H9 (cell line): ENCODE measurements at regions not wholly inside any gene's neighbourhood (a gene's known extent, or its start where the extent isn't known, plus 50 kb on each side); places are given as distances from the start of the nearest gene placed in this dataset.

ENCODE experiments used
- DNase-seq: peaks from one replicate; pipeline ENCODE4 v3.0.0-alpha.2; 2017
- H2AFZ ChIP-seq: one replicate; pipeline ENCODE4 v1.6.1; 2013; ENCODE audit warnings: mild to moderate bottlenecking, low read length, control low read depth, moderate library complexity
- H2AK5ac ChIP-seq: 2 replicates; pipeline ENCODE4 v1.6.1; 2013; ENCODE audit warnings: low read length, control low read depth, mixed read lengths; ENCODE audit not compliant: insufficient read length
- H2BK120ac ChIP-seq: one replicate; pipeline ENCODE4 v1.6.1; 2013; ENCODE audit warnings: low read depth, mild to moderate bottlenecking, low read length, control low read depth, inconsistent platforms; ENCODE audit not compliant: poor library complexity, severe bottlenecking
- H2BK12ac ChIP-seq: 2 replicates; pipeline ENCODE4 v1.6.1; 2013; ENCODE audit warnings: low read length, control low read depth, mixed read lengths, low read depth; ENCODE audit not compliant: insufficient read length
- H2BK15ac ChIP-seq: 2 replicates; pipeline ENCODE4 v1.6.1; 2013; ENCODE audit warnings: low read depth, low read length, control low read depth
- H2BK20ac ChIP-seq: one replicate; pipeline ENCODE4 v1.6.1; 2013; ENCODE audit warnings: low read depth, mild to moderate bottlenecking, low read length, control low read depth, inconsistent platforms; ENCODE audit not compliant: poor library complexity, severe bottlenecking
- H2BK5ac ChIP-seq: 2 replicates; pipeline ENCODE4 v1.6.1; 2013; ENCODE audit warnings: low read length, control low read depth, mixed read lengths; ENCODE audit not compliant: insufficient read length
- H3K14ac ChIP-seq: 2 replicates; pipeline ENCODE4 v1.6.1; 2013; ENCODE audit warnings: low read length, control low read depth; ENCODE audit not compliant: insufficient read depth
- H3K18ac ChIP-seq: 2 replicates; pipeline ENCODE4 v1.6.1; 2013; ENCODE audit warnings: low read depth, mild to moderate bottlenecking, mixed read lengths, low read length, control low read depth; ENCODE audit not compliant: insufficient read length
- H3K23ac ChIP-seq: 2 replicates; pipeline ENCODE4 v1.6.1; 2013; ENCODE audit warnings: low read length, control low read depth, mixed read lengths, low read depth; ENCODE audit not compliant: insufficient read length
- H3K23me2 ChIP-seq: 2 replicates; pipeline ENCODE4 v1.6.1; 2013; ENCODE audit warnings: low read depth, mild to moderate bottlenecking, mixed read lengths, low read length, control low read depth; ENCODE audit not compliant: insufficient read length, poor library complexity, severe bottlenecking
- H3K27ac ChIP-seq: 2 replicates; pipeline ENCODE4 v1.5.1; 2013; ENCODE audit warnings: low read length, control low read depth, mixed read lengths, low read depth; ENCODE audit not compliant: insufficient read length
- H3K27me3 ChIP-seq: 2 replicates; pipeline ENCODE4 v1.6.1; 2013; ENCODE audit warnings: low read length, control low read depth, inconsistent platforms; ENCODE audit not compliant: insufficient read depth
- H3K4ac ChIP-seq: 2 replicates; pipeline ENCODE4 v1.6.1; 2013; ENCODE audit warnings: low read depth, mild to moderate bottlenecking, control low read depth, inconsistent platforms, low read length, moderate library complexity
- H3K4me1 ChIP-seq: 2 replicates; pipeline ENCODE4 v1.6.1; 2013; ENCODE audit warnings: low read length, control low read depth, inconsistent platforms; ENCODE audit not compliant: insufficient read depth
- H3K4me2 ChIP-seq: 2 replicates; pipeline ENCODE4 v1.6.1; 2013; ENCODE audit warnings: low read length, control low read depth, mixed read lengths; ENCODE audit not compliant: insufficient read length, insufficient read depth
- H3K56ac ChIP-seq: 2 replicates; pipeline ENCODE4 v1.6.1; 2013; ENCODE audit warnings: low read depth, mild to moderate bottlenecking, mixed read lengths, low read length, control low read depth; ENCODE audit not compliant: insufficient read length
- H3K79me1 ChIP-seq: 2 replicates; pipeline ENCODE4 v1.6.1; 2013; ENCODE audit warnings: low read depth, mild to moderate bottlenecking, moderate library complexity, low read length, control low read depth, inconsistent platforms; ENCODE audit not compliant: insufficient read depth, poor library complexity, severe bottlenecking
- H3K79me2 ChIP-seq: 2 replicates; pipeline ENCODE4 v1.6.1; 2013; ENCODE audit warnings: low read length, control low read depth, inconsistent platforms; ENCODE audit not compliant: insufficient read depth
- H3K9ac ChIP-seq: 2 replicates; pipeline ENCODE4 v1.6.1; 2013; ENCODE audit warnings: low read length, control low read depth, mixed read lengths; ENCODE audit not compliant: insufficient read length; ENCODE audit errors: extremely low read depth
- H3K9me3 ChIP-seq: one replicate; pipeline ENCODE4 v1.6.1; 2013; ENCODE audit warnings: low read depth, low read length, inconsistent platforms; ENCODE audit not compliant: control insufficient read depth
- H3T11ph ChIP-seq: one replicate; pipeline ENCODE4 v1.6.1; 2013; ENCODE audit warnings: mild to moderate bottlenecking, low read length, control low read depth, inconsistent platforms
- H4K20me1 ChIP-seq: one replicate; pipeline ENCODE4 v1.6.1; 2013; ENCODE audit not compliant: control insufficient read depth, insufficient read length, insufficient read depth
- H4K5ac ChIP-seq: 2 replicates; pipeline ENCODE4 v1.6.1; 2013; ENCODE audit warnings: low read depth, mild to moderate bottlenecking, mixed read lengths, low read length, control low read depth; ENCODE audit not compliant: insufficient read length
- H4K8ac ChIP-seq: replicated peaks from 2 replicates; pipeline ENCODE4 v1.6.1; 2013; ENCODE audit warnings: low read length, control low read depth, mixed read lengths, low read depth; ENCODE audit not compliant: insufficient read length
- H4K91ac ChIP-seq: 2 replicates; pipeline ENCODE4 v1.6.1; 2013; ENCODE audit warnings: low read depth, mild to moderate bottlenecking, moderate library complexity, mixed read lengths, low read length, control low read depth; ENCODE audit not compliant: insufficient read length
- H3K27ac Mint-ChIP-seq, 3 experiments: 2 replicates in 2 of 3; 3 replicates in 1 of 3; pipeline ENCODE4 v1.8.0; 2020 to 2021; ENCODE audit warnings: mixed read lengths in 3 of 3, mild to moderate bottlenecking in 1 of 3, moderate library complexity in 1 of 3
- H3K27me3 Mint-ChIP-seq: 2 replicates; pipeline ENCODE4 v1.8.0; 2021; ENCODE audit warnings: low read depth, mild to moderate bottlenecking, moderate library complexity, mixed read lengths
- H3K36me3 Mint-ChIP-seq, 3 experiments: 2 replicates in 2 of 3; 3 replicates in 1 of 3; pipeline ENCODE4 v1.8.0; 2020 to 2021; ENCODE audit warnings: low read depth in 3 of 3, mixed read lengths in 3 of 3; ENCODE audit not compliant: insufficient read depth in 1 of 3
- H3K4me1 Mint-ChIP-seq, 2 experiments: 2 replicates each; pipeline ENCODE4 v1.8.0; 2020; ENCODE audit warnings: mixed read lengths in 2 of 2
- H3K4me3 Mint-ChIP-seq, 2 experiments: 2 replicates in 1 of 2; 3 replicates in 1 of 2; pipeline ENCODE4 v1.8.0; 2020 to 2021; ENCODE audit warnings: mild to moderate bottlenecking in 2 of 2, mixed read lengths in 2 of 2, moderate library complexity in 1 of 2
- H3K9me3 Mint-ChIP-seq, 2 experiments: 2 replicates in 1 of 2; 3 replicates in 1 of 2; pipeline ENCODE4 v1.8.0; 2020; ENCODE audit warnings: mild to moderate bottlenecking in 2 of 2, mixed read lengths in 2 of 2, moderate library complexity in 1 of 2
- WGBS: extraction: QIAGEN DNeasy Blood & Tissue Kit; methylation state at CpG from one replicate; pipeline ENCODE4 v1.1.7; 2013; ENCODE audit warnings: missing lambda C conversion rate, low lambda C conversion rate, mixed read lengths; ENCODE audit not compliant: insufficient read length; ENCODE audit errors: extremely low coverage; 5-methylcytosine and 5-hydroxymethylcytosine counted together
- TF ChIP-seq, protein P1 (sequence below): fragments of 200-600 bp; sonication (generic); conservative IDR thresholded peaks from 3 replicates; pipeline ENCODE4 v1.8.0; 2021; ENCODE audit warnings: antibody characterized with exemption, mild to moderate bottlenecking

DNA sequence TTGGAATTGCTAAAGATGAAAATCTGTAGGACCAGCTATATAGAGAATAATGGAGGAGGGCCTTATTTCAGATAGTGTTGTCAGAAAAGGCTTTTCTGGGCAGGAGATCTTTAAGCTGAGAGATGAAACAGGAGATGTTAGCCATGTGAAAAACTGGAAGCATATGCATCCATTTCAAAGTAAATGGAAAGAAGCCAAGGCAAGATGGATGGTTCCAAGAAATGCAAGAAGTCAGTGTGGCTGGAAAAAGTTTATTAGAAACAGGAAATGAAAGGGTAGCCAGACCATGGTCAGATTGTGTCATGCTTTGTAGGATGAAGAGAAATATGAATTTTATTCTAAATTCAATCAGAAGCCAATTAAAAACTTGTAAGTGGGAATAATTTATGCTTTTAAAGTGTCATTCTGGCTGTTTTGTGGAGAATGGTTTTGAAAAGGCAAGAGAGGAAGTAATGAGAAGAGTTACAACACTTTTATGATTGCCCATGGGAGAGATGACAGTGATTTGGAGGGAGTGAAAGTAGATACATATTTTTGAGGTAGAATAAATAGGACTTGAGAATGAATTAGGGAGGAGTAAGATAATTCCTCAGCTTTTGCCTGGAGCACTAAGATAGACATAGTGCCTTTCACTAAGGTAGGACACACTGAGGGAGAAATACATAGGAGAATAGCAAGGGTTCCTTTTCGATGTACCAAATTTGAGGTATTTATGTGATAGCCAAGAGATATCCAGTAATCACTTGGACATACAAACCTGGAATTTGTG lies 620.1 kb downstream of the HTR1B start:
- Histone ChIP-seq H4K91ac (no peak overlapping the region), H2BK20ac (no peak overlapping the region), H4K8ac (no peak overlapping the region), H3K9ac (no peak overlapping the region), H3K79me1 (no peaks in the 10 kb centered on the region), H3K23ac (no peak overlapping the region), H3K4me1 (no peaks in the 10 kb centered on the region), H3K79me2 (no peaks in the 10 kb centered on the region; the same call in 1 of the 2 replicates), H3K14ac (no peak overlapping the region), H3K56ac (no peak overlapping the region), H4K5ac (no peak overlapping the region), H4K20me1 (no peaks in the 10 kb centered on the region), H3K4me2 (no peak overlapping the region), H3K27me3 (no peaks in the 10 kb centered on the region), H3K9me3 (no peaks in the 10 kb centered on the region), H3K4ac (no peak overlapping the region), H2BK12ac (no peak overlapping the region), H3K18ac (no peak overlapping the region), H2BK5ac (no peak overlapping the region), H2BK120ac (no peak overlapping the region), H2AK5ac (no peak overlapping the region), H2BK15ac (no peak overlapping the region), H3T11ph (no peak overlapping the region), H3K23me2 (no peaks in the 10 kb centered on the region), H2AFZ (no peak overlapping the region), H3K27ac (no peak overlapping the region)
- no peak overlapping the region for H3K4me3 Mint-ChIP-seq
- TF ChIP-seq, protein P1, sequence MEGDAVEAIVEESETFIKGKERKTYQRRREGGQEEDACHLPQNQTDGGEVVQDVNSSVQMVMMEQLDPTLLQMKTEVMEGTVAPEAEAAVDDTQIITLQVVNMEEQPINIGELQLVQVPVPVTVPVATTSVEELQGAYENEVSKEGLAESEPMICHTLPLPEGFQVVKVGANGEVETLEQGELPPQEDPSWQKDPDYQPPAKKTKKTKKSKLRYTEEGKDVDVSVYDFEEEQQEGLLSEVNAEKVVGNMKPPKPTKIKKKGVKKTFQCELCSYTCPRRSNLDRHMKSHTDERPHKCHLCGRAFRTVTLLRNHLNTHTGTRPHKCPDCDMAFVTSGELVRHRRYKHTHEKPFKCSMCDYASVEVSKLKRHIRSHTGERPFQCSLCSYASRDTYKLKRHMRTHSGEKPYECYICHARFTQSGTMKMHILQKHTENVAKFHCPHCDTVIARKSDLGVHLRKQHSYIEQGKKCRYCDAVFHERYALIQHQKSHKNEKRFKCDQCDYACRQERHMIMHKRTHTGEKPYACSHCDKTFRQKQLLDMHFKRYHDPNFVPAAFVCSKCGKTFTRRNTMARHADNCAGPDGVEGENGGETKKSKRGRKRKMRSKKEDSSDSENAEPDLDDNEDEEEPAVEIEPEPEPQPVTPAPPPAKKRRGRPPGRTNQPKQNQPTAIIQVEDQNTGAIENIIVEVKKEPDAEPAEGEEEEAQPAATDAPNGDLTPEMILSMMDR, result no peak
- H3K36me3 Mint-ChIP-seq, result peaks cover 2 to 22% (median 8%) of the 10 kb centered on the region in 3 experiments; a peak in 5 of 7 replicates
- H3K27me3 Mint-ChIP-seq, result peaks cover 33% of the 10 kb centered on the region
- WGBS, result no CpG with 5 or more reads among the region's 1 CpG
- DNase-seq, result no peak
- peaks cover 9 to 15% of the 10 kb centered on the region in 2 experiments for H3K4me1 Mint-ChIP-seq
- H3K9me3 Mint-ChIP-seq, result peaks cover 18 to 23% of the 10 kb centered on the region in 2 experiments
- no peak overlapping the region for H3K27ac Mint-ChIP-seq
